HG02588 (cell line): ENCODE measurements at regions not wholly inside any gene's neighbourhood (a gene's known extent, or its start where the extent isn't known, plus 50 kb on each side); places are given as distances from the start of the nearest gene placed in this dataset.

Experiments
- ATAC-seq: cut with Tn5 transposase; IDR thresholded peaks from one replicate; pipeline ENCODE4 v1.9.1; 2021; ENCODE audit warnings: mild to moderate bottlenecking, moderate library complexity; ENCODE audit not compliant: unreplicated experiment

DNA sequence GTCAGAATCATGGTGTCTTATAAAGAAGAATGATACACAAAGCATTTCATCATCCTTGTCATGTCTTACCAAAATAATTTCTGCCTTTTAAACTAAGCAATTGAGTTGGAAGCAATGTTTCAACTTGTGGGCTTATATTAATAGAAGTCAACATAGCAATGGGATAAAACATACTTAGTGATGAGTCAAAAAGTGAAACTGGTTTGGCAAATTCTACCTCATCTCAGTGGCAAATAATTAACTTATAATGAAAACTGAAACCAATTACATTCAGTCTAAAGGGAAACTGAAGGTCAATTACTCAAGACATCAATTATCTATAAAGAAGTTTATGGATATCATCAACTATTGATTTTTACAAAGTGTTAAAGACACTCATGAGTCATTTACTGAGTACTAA lies 463.8 kb downstream of the BMP2 start:
- ATAC-seq, result no peak

DNA sequence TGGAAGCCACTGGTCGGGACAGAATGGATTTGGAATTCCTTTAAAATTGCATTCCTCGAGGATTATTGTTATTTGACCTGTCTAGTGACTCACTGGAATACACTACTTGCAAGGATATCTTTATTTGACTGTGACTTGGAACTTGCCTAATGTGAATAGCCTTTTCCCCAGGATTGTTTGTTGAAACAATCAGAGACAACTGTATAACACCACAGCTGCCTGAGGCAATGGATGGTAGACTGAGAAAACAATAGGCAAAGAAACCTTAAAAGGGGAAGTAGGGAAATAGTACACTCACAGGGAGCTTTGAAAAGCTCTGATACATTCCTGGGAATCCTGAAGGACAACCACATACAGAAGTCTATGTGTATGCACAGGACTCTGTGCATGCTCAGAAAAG lies 465.3 kb downstream of the BMP2 start:
- ATAC-seq, result no peak

DNA sequence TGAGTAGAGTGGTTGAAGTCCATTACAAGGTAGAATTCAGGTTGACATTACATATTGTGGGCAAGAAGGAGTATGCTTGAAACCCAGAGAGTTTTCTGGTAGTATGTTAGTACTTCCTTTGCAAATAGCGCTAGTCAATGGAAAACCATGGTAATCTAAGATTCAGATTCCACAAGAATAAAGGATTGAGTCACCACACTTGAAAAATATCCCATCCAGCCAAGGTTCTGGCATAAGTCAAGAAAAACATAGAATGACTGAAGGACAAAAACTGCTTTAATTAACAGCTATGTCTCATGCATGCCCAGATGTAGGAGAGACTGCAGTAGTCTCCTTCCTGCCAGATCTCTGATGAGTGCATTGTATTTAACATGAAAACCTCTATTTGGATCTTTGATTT lies 469.8 kb downstream of the BMP2 start:
- no peak for ATAC-seq

DNA sequence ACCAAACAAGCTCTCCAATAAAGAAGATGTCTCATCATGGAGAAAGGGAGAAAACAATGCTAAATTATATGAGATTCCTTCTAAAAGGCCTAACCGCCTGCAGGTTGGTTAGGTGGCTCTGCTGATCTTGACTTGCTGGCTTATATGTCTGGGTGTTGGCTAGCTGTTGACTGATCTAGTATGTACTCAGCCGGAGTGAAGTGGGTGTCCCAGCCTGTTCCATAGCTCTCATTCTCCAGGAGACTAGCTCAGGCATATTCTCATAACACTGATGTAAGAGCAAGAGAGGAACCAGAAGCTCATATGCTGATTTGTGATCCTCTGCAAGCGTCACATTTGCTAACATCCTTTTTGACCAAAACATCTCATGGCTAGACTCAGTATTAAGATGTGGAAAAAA lies 473.0 kb downstream of the BMP2 start:
- ATAC-seq, result no peak

DNA sequence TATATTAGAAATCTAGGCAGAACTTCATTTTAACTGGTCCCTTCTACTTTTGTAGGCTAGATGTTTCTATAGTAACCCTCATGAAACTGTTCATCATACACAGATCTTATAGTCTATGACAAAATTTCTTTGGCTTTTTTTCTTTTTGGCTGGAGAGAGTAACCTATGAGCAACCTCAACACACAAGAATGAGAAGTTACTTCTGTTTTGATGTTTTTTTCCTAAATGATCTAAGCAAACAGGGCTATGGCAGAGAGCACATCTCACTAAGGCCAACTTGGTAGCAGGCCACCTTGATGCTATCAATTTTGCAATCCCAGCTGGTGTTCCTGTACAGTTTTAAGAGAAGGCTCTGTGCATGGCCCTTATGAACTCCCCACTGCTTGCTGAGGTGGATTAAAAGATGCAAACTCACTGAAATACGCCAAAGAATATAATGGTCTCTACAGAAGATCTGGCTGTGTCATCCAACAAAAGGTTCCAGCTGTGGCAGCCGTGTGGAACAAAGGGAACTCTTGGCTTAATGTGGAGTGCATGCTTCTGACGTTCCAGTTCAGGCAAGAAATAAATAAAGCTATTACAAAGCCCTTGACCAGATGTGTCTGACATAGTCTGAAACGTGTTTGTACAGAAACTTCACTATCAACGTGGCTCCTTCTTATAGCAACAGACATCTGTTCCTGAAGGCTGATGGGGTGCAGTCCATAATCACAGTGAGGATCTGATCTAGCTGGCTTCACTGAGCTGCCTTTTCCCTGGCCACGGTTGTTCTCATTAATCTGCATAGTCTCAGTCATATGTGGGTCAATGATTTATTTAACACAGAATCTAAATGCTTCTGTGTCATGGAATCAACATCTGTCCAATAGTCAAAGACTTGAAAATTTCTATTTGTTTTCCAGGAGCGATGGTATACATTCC lies 481.1 kb downstream of the BMP2 start:
- ATAC-seq, result no peak

DNA sequence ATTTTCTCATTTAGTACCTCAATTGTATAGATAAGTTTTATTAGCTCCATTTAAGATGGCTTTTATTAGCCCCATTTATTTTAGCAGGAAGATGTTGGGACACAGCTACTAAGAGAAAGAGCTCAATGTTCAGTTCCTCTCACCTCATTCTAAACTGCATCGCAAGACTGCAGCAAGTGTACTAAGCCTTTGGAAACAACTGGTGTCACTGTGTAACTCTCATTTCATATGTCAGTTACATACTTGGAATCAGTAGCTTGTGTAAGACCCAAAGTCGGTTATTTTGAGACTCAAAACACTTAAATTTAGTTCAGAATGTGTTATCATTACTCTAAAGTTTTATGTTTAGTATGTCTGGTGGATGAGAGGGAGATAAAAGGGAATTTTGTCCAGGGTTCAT lies 482.9 kb downstream of the BMP2 start:
- ATAC-seq, result no peak

DNA sequence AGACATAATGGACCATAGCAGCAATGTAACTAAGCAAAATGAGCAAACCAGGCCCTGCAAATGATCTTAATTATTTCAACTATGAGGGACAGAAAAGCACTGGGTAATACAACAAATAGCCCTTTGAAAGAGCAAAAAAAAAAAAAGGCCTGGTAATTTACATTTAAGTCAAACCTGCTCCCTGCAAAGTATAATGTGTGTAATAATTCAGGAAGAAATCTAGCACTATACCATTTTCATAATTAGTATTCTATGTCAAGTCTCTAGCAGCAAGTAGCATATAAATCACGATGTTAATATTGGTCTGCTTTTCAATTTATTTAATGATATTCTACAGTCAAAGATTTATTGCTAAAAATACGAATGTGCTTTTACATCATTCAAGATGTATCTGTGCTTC lies 489.6 kb downstream of the BMP2 start:
- ATAC-seq, result no peak

DNA sequence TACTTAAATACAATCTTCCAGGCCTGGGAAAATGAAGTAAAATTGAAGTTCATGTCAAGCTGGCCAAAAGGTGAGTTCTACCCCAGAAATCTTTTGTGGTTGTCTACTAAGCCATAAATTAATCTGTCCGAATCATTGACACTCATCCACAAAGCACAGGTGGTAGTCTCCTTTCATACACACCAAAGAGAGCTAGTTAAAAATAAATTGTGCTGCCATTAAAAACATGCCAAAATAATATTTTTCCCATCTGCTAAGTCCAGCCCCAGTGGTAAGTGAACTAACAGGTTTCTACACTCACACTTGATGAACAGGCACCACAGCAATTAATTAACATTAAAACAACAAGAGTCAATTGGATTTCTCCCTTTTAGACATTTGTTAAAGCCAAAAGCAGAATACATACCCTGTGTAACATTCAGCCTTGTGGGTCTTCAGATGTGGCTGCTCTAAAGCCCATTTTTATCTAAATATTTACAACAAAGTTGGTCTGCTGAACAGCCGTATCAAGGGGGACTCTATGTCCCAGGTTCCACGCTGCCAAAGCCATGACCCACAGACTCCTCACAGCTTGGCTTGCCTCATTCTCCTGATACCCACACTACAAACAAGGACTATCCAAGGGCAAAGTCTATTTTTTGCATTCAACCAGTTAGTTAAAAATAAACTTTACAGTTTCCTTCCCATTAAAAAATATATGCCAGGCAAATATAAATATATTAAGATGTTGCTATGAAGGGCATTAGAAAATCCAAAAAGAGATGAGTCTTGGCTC lies 490.4 kb downstream of the BMP2 start:
- ATAC-seq, result no peak

DNA sequence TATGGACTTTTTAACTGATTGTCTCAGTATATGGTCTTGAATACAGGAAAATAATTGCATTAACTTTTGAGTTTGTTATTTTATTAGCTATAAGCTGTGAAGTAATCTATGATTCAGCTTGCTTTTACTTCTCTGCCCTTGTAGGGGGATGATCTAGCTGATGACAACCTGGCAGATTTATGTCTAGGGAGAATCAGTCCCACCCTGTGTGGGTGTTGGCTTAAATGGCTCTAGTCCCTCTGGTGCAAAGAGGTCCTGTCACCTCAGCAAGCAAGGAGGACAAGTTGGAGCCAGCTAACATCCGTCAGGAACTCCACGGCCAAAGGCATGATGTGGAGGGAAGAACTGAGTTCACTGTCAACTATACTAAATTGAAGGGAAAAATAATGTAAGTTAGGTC lies 495.3 kb downstream of the BMP2 start:
- no peak for ATAC-seq

DNA sequence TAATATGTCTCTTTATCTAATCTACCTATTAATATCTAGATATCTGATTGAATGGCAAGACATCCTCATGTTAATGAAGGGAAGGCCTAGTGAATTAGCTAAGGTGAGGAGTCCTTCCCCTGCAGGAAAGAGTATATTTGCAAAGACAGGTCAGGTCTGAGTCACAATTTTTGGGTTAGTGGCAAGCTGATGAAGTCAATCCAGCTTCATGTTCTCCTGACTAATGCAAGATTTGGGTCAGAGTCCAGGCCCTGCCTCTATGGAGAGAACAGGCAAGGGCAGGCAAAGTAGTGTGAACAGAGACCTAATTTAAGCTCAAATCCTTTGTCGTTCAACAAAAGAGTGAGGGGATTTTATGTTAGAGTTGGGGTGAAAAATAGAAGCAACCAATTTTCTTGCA lies 496.7 kb downstream of the BMP2 start:
- no peak for ATAC-seq

DNA sequence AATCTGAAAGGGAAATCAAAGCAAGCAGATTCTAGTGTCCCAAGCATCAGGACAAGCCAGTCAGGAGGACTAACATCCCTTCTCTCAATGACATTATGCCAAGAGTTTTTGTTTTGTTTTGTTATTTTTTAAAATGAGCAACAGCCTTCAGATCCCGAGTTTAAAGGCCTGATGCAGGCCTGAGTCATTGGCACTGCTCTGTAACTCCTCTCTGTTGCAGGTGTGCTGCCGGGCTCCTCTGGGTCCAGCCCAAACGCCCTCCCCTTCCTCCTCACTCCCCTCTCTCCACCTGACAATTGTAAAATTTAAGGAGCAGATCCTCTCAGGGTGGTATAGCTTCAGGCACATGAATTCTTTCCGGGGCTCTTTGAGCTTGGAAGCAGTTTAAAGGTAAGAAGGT lies 502.0 kb downstream of the BMP2 start:
- ATAC-seq, result no peak

DNA sequence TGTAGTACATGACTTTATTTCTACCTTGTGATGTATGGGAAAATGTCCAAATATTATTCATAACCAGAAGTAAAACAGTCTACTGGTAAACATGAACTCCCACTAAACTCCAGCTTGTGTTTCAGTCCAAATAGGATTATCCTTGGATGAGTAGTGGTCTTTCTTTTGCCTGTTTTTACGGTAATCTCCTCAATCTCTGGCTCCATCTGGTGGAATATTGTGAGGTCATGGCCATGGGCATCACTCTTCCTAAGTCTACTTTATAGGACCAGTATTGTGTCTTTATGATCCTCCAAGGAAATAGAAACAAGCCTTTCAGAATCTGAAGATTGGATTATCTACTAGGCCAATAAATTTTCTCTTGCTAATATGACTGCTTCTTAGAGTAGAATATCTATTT lies 505.0 kb downstream of the BMP2 start:
- ATAC-seq, result no peak

DNA sequence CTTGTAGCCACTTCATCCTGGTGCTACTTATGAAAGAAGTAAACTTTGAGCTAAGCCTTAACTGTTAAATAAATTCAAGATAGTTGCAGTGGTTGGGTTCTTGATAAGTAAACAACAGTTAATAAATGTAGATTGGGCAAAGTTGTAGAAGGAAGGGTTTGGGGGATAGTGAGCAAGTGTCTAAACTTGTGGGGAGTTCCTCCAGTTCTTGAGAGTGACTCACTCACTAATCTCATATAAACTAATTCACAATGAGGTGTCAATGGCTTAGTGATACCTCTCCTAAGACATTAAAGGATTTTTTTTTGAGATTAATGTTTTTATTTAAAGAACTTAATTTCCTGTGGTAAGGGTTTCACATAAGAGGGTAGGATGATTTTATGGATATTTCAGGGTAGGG lies 507.4 kb downstream of the BMP2 start:
- no peak for ATAC-seq

DNA sequence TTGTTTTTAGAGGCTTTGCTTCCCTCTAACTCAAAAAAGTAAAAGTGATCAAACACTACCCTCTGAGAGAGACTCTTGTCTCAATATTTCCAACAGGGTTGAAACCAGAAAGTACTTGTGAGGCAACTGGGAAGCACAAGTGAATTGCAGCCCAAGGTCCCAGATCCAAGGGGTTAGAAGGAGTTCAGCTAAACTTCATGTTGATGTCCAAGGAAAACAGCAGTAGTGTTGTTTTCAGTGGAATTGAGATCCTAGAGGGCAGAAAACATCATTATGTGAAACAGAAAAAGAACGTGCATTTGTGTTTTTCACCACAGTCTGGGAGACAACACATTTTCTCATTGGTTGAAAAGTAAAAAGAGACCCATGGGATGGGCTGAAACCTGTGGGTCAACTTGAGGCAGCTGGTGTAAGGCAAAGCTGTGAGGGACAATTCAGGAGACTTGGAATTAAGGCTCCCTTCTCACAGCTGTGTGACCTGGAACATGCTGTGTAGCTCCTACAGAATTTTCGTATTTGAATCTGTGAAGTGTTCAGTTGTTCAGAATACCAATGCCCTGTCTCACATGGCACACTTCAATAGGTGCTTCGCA lies 508.3 kb downstream of the BMP2 start:
- no peak for ATAC-seq

DNA sequence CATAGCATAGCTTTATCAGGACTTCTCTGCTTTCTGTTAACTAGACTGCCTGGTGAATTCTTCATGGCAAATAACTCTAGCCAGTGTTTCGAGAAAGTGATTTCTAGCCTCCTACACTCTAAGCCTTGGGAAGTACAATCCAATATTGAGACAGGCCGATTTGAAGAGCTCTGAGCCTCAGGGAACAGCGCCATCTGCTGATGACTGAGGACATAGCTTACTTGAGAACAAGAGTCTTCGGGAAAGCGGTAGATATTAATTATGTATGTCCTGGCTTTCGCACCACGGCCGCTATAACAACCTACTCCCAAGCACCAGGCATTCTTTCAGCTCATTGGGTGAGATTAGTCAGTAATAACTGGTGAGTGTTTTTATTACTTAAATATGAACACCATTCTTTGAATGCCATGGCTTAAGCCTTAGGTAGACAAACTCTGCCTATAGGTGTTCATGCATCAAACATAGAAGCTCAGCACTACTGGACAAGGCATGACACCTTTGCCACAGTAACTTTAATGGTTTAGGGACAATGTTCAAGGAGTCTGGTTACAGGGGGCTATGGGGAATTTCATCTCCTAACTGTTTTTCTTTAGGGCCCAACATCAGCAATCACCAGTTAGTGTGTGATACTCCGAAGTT lies 518.6 kb downstream of the BMP2 start:
- peak; percentile 76 for ATAC-seq

DNA sequence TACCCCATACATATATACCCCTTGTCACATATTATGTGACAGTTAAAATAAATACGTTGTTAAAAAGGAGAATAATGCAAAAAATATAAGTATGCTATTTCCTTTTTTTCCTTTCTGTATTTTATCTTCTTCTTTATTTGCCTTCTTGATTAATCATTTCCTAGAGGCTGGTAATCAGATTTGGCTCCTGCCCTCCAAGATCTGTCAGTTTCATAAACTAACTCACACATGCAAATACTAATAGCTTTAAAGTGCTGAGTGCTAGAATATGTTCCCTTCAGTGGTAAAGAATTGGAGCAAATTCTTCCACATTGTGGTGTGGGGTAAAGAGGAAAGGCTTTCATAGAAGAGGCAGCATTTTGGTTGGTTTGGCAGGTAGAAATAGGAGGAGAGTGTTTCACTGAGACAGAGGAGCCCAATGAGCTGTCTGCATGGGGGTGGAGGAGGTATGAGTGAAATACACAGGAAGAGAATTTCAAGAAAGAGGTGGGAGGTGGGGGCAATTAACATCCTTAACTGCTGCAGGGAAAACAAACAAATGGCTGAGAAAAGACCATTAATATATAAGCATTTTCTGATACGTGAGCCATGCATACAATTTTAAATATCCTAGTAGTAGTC lies 523.9 kb downstream of the BMP2 start:
- ATAC-seq, result no peak

DNA sequence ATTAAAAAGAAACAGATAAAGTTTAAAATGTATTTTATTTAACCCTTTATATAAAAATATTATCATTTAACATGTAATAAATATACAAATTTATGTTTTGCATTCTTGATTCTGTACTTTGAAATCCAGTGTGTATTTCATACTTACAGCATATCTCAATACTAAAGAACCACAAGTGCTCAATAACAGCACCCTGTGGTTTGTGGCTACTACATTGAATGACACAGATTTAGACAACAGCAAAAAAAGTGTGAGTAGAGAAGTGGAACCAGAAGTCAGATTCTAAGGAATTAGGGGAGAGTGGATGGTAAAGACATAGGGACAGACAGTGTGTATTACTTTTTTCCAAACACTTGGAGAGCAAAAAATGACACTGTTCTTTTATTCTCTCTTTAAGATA lies 524.5 kb downstream of the BMP2 start:
- no peak for ATAC-seq

DNA sequence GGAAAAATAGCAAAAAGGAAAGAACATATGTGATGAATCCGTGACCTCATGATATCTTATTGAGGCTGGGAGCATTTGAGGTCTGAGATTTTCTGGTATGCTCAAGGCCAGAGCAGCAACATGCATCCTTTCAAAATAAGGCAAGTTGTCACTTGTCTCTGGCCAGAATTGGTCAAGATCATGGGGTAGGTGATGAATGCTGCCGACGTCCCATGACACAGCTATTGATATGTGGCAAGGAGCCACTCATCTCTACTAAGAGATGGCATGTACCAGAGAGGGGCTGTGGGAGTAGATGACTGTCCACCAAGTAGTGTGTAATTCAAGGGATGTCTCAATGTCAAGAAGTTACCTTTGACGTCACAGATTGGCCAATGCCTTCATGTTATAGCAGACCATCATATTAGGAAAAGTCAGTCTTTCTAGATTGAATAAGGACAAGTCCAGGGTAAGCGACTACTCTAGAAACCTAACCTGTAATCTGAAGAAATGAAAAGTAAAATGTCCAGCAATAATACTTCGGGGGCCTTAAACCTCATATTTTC lies 527.4 kb downstream of the BMP2 start:
- no peak for ATAC-seq

DNA sequence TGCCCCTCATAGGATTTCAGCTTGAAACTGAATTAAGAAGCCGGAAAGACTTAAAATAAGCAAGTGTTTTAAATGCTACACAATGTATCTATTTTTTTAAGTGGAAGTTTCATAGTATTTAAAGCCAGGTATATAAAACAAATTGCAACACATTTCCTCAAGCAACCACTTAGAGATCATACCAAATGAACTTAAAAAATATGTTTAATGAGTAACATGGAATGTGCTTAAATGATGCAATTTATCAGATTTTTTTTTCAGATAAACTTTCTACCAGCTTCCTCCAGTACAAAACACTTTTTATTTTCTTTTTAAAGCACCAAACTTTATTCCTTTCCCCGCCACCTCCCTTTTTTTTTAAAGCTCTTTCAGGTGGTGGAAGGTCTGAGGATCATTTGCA lies 534.3 kb downstream of the BMP2 start:
- no peak for ATAC-seq

DNA sequence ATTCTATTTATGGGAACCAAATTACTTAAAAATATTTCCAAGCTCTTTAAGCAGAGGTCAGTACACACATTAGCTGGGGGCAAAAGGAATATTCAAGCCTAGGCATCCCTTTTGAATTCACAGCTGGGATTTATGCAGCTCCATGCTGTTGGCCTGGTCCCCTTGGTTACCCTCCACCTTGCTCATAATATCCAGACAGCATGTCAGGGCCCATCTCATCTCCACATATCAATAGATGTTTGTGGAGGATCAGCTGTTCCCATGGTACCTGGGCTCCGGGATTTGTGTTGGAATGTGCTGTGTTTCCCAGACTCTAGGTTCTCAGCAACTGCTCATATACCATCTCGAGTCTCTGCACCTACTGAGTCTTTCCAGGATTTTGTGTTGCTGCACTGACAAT lies 534.8 kb downstream of the BMP2 start:
- ATAC-seq, result no peak

DNA sequence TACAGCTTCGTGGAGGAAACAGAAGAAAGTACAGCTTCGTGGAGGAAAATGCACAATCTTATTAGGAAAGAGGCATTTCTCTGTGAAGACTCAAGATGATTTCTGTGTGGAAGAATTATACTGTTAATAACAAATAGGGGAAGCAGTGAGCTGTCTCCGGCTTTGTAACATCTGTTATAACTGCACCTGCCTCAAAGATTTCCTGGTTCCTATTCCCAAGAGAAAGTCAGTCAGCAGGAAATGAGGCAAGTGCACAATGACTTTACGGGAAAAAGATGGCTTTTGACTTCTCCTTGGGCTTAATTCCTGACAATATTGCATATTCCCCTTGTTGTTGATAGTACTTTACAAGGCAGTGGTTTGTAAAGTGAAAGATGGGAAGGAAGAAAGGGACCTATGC lies 538.5 kb downstream of the BMP2 start:
- ATAC-seq, result no peak
